GM21390 (cell line): ENCODE measurements at regions not wholly inside any gene's neighbourhood (a gene's known extent, or its start where the extent isn't known, plus 50 kb on each side); places are given as distances from the start of the nearest gene placed in this dataset.

Experiments used
- ATAC-seq: cut with Tn5 transposase; IDR thresholded peaks from one replicate; pipeline ENCODE4 v1.9.1; 2021; ENCODE audit not compliant: unreplicated experiment

- no peak for ATAC-seq
Measured at GRCh38 chr4:14653338-14653737, 348.9 kb upstream of the CPEB2 start.

- ATAC-seq: no peak
Measured at GRCh38 chr4:14659286-14659685, 343.0 kb upstream of the CPEB2 start.

- ATAC-seq: no peak
Measured at GRCh38 chr4:14667624-14668151, 334.6 kb upstream of the CPEB2 start.

- ATAC-seq: no peak
Measured at GRCh38 chr4:14668296-14668695, 334.0 kb upstream of the CPEB2 start.

GRCh38 chr4:14669371-14669770, 332.9 kb upstream of the CPEB2 start:
- ATAC-seq: no peak

GRCh38 chr4:14671146-14671545, 331.1 kb upstream of the CPEB2 start:
- ATAC-seq: no peak

- no peak for ATAC-seq
Measured at GRCh38 chr4:14675279-14675985, 326.8 kb upstream of the CPEB2 start.

- ATAC-seq: no peak
Measured at GRCh38 chr4:14679906-14680305, 322.4 kb upstream of the CPEB2 start.

GRCh38 chr4:14681330-14681729, 321.0 kb upstream of the CPEB2 start:
- ATAC-seq: no peak

- no peak for ATAC-seq
Measured at GRCh38 chr4:14693728-14694127, 308.6 kb upstream of the CPEB2 start.

GRCh38 chr4:14695095-14695845, 307.0 kb upstream of the CPEB2 start:
- ATAC-seq: no peak

GRCh38 chr4:14700083-14700482, 302.2 kb upstream of the CPEB2 start:
- no peak for ATAC-seq

- ATAC-seq: no peak
Measured at GRCh38 chr4:14700544-14700943, 301.7 kb upstream of the CPEB2 start.

- ATAC-seq: no peak
Measured at GRCh38 chr4:14701389-14701788, 300.9 kb upstream of the CPEB2 start.

GRCh38 chr4:14701896-14702295, 300.4 kb upstream of the CPEB2 start:
- no peak for ATAC-seq

- no peak for ATAC-seq
Measured at GRCh38 chr4:14708574-14708973, 293.7 kb upstream of the CPEB2 start.

GRCh38 chr4:14711259-14711658, 291.0 kb upstream of the CPEB2 start:
- no peak for ATAC-seq

- no peak for ATAC-seq
Measured at GRCh38 chr4:14716691-14717090, 285.6 kb upstream of the CPEB2 start.

- no peak for ATAC-seq
Measured at GRCh38 chr4:14719053-14719452, 283.2 kb upstream of the CPEB2 start.

- ATAC-seq: no peak
Measured at GRCh38 chr4:14726441-14726840, 275.8 kb upstream of the CPEB2 start.

GRCh38 chr4:14726877-14727361, 275.4 kb upstream of the CPEB2 start:
- no peak for ATAC-seq
